HG02763 (cell line): ENCODE measurements at regions not wholly inside any gene's neighbourhood (a gene's known extent, or its start where the extent isn't known, plus 50 kb on each side); places are given as distances from the start of the nearest gene placed in this dataset.

ENCODE experiments used
- ATAC-seq: cut with Tn5 transposase; IDR thresholded peaks from one replicate; pipeline ENCODE4 v1.9.1; 2021; ENCODE audit warnings: mild to moderate bottlenecking, moderate library complexity; ENCODE audit not compliant: unreplicated experiment

- no peak for ATAC-seq
Observed at GRCh38 chr7:155178096-155178495, 108.0 kb downstream of the HTR5A start.

- ATAC-seq: no peak
Observed at GRCh38 chr7:155181768-155182167, 111.6 kb downstream of the HTR5A start.

- ATAC-seq: no peak
Observed at GRCh38 chr7:155182406-155182970, 112.4 kb downstream of the HTR5A start.

- ATAC-seq: no peak
Observed at GRCh38 chr7:155183655-155184054, 113.5 kb downstream of the HTR5A start.

- no peak for ATAC-seq
Observed at GRCh38 chr7:155184923-155185322, 112.8 kb upstream of the INSIG1 start.

GRCh38 chr7:155187061-155187785, 110.5 kb upstream of the INSIG1 start:
- no peak for ATAC-seq

GRCh38 chr7:155188357-155188756, 109.3 kb upstream of the INSIG1 start:
- no peak for ATAC-seq

- ATAC-seq: no peak
Observed at GRCh38 chr7:155188821-155189581, 108.7 kb upstream of the INSIG1 start.

- no peak for ATAC-seq
Observed at GRCh38 chr7:155189590-155189989, 108.1 kb upstream of the INSIG1 start.

- peak; percentile 63 for ATAC-seq
Observed at GRCh38 chr7:155190688-155191087, 107.0 kb upstream of the INSIG1 start.

GRCh38 chr7:155191137-155191536, 106.5 kb upstream of the INSIG1 start:
- no peak for ATAC-seq

GRCh38 chr7:155191901-155192478, 105.7 kb upstream of the INSIG1 start:
- ATAC-seq: no peak

- ATAC-seq: no peak
Observed at GRCh38 chr7:155192961-155193640, 104.6 kb upstream of the INSIG1 start.

GRCh38 chr7:155193716-155194115, 104.0 kb upstream of the INSIG1 start:
- ATAC-seq: no peak

- no peak for ATAC-seq
Observed at GRCh38 chr7:155194382-155195140, 103.1 kb upstream of the INSIG1 start.

GRCh38 chr7:155195939-155196523, 101.6 kb upstream of the INSIG1 start:
- no peak for ATAC-seq

- no peak for ATAC-seq
Observed at GRCh38 chr7:155198196-155198892, 99.3 kb upstream of the INSIG1 start.

- no peak for ATAC-seq
Observed at GRCh38 chr7:155198901-155199845, 98.5 kb upstream of the INSIG1 start.
